Thyroid gland (tissue), 4 donors: ENCODE measurements at regions not wholly inside any gene's neighbourhood (a gene's known extent, or its start where the extent isn't known, plus 50 kb on each side); places are given as distances from the start of the nearest gene placed in this dataset.

ENCODE experiments used
- POLR2A ChIP-seq, 2 donors: fragments of 450-650 bp; IDR thresholded peaks; one replicate each; pipeline ENCODE4 v1.6.1; 2017; ENCODE audit warnings: antibody characterized with exemption in 2 of 2, mild to moderate bottlenecking in 2 of 2, moderate library complexity in 1 of 2
- TF ChIP-seq, protein P1 (sequence below), 6 experiments: fragments of 200-600 bp in 3 of 6; fragments of 450-650 bp in 3 of 6; sonication (generic) in 3 of 6; IDR thresholded peaks; one replicate each; pipeline ENCODE4 v1.5.1; 2016 to 2019; ENCODE audit warnings: antibody characterized with exemption in 6 of 6, mild to moderate bottlenecking in 2 of 6, inconsistent platforms in 1 of 6, moderate library complexity in 1 of 6

GRCh38 chr11:90606721-90607120, 383.9 kb upstream of the CHORDC1 start:
- TF ChIP-seq, protein P1, sequence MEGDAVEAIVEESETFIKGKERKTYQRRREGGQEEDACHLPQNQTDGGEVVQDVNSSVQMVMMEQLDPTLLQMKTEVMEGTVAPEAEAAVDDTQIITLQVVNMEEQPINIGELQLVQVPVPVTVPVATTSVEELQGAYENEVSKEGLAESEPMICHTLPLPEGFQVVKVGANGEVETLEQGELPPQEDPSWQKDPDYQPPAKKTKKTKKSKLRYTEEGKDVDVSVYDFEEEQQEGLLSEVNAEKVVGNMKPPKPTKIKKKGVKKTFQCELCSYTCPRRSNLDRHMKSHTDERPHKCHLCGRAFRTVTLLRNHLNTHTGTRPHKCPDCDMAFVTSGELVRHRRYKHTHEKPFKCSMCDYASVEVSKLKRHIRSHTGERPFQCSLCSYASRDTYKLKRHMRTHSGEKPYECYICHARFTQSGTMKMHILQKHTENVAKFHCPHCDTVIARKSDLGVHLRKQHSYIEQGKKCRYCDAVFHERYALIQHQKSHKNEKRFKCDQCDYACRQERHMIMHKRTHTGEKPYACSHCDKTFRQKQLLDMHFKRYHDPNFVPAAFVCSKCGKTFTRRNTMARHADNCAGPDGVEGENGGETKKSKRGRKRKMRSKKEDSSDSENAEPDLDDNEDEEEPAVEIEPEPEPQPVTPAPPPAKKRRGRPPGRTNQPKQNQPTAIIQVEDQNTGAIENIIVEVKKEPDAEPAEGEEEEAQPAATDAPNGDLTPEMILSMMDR (IDR thresholded peaks at IDR 0.05), result no peak
- TF ChIP-seq POLR2A (IDR thresholded peaks at IDR 0.05), result no peak
